GM18519 (cell line): ENCODE measurements at regions not wholly inside any gene's neighbourhood (a gene's known extent, or its start where the extent isn't known, plus 50 kb on each side); places are given as distances from the start of the nearest gene placed in this dataset.

Source experiments
- ATAC-seq: cut with Tn5 transposase; IDR thresholded peaks from one replicate; pipeline ENCODE4 v1.9.1; 2021; ENCODE audit warnings: mild to moderate bottlenecking, moderate library complexity; ENCODE audit not compliant: unreplicated experiment, low FRiP score

- no peak for ATAC-seq
Measured at GRCh38 chr11:104541701-104542100, 356.6 kb downstream of the CASP12 start.

GRCh38 chr11:104538313-104538712, 359.9 kb downstream of the CASP12 start:
- no peak for ATAC-seq

- no peak for ATAC-seq
Measured at GRCh38 chr11:104534278-104534677, 364.0 kb downstream of the CASP12 start.

GRCh38 chr11:104531894-104532293, 366.4 kb downstream of the CASP12 start:
- no peak for ATAC-seq

GRCh38 chr11:104531075-104531474, 367.1 kb upstream of the PDGFD start:
- no peak for ATAC-seq

- ATAC-seq: no peak
Measured at GRCh38 chr11:104529906-104530305, 366.0 kb upstream of the PDGFD start.

- no peak for ATAC-seq
Measured at GRCh38 chr11:104529213-104529612, 365.3 kb upstream of the PDGFD start.

- ATAC-seq: no peak
Measured at GRCh38 chr11:104526006-104526405, 362.1 kb upstream of the PDGFD start.

- no peak for ATAC-seq
Measured at GRCh38 chr11:104525416-104525815, 361.5 kb upstream of the PDGFD start.

GRCh38 chr11:104524254-104524653, 360.3 kb upstream of the PDGFD start:
- no peak for ATAC-seq

GRCh38 chr11:104523611-104524010, 359.7 kb upstream of the PDGFD start:
- no peak for ATAC-seq

- no peak for ATAC-seq
Measured at GRCh38 chr11:104522650-104523049, 358.7 kb upstream of the PDGFD start.

GRCh38 chr11:104522123-104522522, 358.2 kb upstream of the PDGFD start:
- ATAC-seq: no peak

GRCh38 chr11:104510169-104510568, 346.2 kb upstream of the PDGFD start:
- ATAC-seq: no peak

GRCh38 chr11:104490182-104490581, 326.2 kb upstream of the PDGFD start:
- no peak for ATAC-seq

- no peak for ATAC-seq
Measured at GRCh38 chr11:104488561-104488960, 324.6 kb upstream of the PDGFD start.

GRCh38 chr11:104487046-104487806, 323.3 kb upstream of the PDGFD start:
- ATAC-seq: no peak

GRCh38 chr11:104484804-104485554, 321.0 kb upstream of the PDGFD start:
- no peak for ATAC-seq

- ATAC-seq: no peak
Measured at GRCh38 chr11:104476898-104477297, 313.0 kb upstream of the PDGFD start.

GRCh38 chr11:104476454-104476853, 312.5 kb upstream of the PDGFD start:
- ATAC-seq: no peak

- ATAC-seq: no peak
Measured at GRCh38 chr11:104467404-104467803, 303.5 kb upstream of the PDGFD start.

- ATAC-seq: no peak
Measured at GRCh38 chr11:104465321-104465720, 301.4 kb upstream of the PDGFD start.
